ENCODE measurements at regions not wholly inside any gene's neighbourhood (a gene's known extent, or its start where the extent isn't known, plus 50 kb on each side); places are given as distances from the start of the nearest gene placed in this dataset.

GRCh38 chr1:229981736-229982135, 85.3 kb upstream of the GALNT2 start:
- no peak overlapping the region for H3K4me3 ChIP-seq (ENCODE audit: low read depth, low read length)
- no peak for TF ChIP-seq CTCF (IDR thresholded peaks at IDR 0.05; ENCODE audit: borderline replicate concordance, insufficient read depth, low read depth, low read length)

DNA sequence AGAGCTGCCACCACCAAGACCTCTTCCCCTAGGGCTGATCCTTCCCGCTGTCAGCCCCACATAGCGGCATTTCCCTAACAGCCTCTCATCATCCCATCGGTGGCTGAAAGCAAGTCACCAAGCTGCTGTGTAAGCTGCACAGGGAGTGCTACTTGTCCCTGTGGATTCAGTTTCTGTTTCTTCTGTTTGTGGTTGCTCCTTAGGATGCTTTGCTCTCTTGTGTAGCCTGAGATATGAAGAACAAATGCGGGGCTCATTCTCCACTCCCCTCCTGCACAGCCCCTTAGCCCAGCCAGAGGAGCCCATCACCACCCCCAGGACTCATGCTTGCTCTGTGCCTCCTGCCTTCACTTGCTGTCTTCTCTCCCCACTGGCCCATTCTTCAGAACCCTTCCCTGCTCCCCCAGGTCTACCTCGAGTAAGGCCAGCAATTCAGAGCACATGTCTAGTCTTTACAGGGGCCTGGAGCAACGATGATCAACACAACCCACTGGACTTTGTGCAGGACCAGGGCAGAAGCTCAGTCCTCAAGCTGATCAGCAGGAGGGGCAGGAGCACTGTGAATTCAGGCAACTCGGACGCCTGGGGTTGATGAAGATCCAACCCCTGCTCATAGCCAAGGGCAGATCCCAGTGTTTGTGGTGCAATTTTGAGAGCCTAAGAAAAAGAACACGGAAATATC, 82.6 kb upstream of the GALNT2 start:
- no peak overlapping the region for H3K4me3 ChIP-seq (ENCODE audit: low read depth, low read length)
- no peak for TF ChIP-seq CTCF (IDR thresholded peaks at IDR 0.05; ENCODE audit: borderline replicate concordance, insufficient read depth, low read depth, low read length)

DNA sequence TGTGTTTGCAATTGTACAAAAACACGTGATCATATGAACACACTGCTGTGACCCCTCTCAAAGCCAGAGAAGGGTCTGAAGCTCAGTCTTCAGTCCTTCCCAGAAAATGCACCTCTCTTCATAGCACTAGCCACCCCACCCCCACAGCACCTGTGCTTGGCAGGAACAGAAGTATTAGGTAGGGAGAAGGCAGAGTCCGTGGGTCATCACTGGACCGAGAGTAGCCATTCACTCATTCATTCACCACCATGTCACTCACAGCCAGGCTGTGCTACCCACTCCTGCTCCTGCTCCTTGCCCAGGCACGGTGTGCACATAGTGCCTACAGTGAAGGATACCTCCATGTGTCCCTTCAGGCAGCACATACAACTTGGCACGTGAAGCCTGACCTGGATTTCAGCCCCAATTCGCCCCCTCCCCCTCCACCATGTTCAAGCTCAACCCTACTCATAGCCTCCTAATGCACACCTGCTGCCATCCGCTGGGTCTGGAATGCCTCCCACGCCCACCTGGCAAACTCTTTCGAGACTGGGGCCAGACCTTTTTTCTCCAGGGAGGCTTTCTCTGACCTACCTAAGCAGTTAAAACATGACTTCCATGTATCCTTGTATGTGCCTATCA, 81.9 kb upstream of the GALNT2 start:
- no peak overlapping the region for H3K4me3 ChIP-seq (ENCODE audit: low read depth, low read length)
- no peak for TF ChIP-seq CTCF (IDR thresholded peaks at IDR 0.05; ENCODE audit: borderline replicate concordance, insufficient read depth, low read depth, low read length)

DNA sequence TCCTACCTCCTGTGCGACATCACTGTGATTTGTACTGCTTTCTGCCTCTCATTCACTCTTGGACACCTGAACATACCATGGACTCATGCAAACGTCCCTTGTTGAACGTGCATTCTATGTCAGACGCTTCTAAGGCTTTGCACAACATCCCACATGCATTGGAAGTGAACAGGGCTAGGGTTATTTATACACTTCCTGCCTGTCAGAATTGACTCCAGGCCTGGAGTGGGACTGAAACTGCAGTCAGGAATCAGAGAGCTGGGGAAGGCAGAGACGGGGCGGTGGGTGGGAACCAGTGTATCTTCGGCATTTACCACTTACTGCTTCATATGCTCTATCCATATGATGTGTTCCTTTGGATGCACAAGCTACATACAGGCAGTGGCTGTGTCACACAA, 81.4 kb upstream of the GALNT2 start:
- no peak for TF ChIP-seq CTCF (IDR thresholded peaks at IDR 0.05; ENCODE audit: borderline replicate concordance, insufficient read depth, low read depth, low read length)
- no peak overlapping the region for H3K4me3 ChIP-seq (ENCODE audit: low read depth, low read length)

- no peak overlapping the region for H3K4me3 ChIP-seq (ENCODE audit: low read depth, low read length)
- TF ChIP-seq CTCF (IDR thresholded peaks at IDR 0.05; ENCODE audit: borderline replicate concordance, insufficient read depth, low read depth, low read length): no peak
Observed at GRCh38 chr1:229986737-229987337, 80.2 kb upstream of the GALNT2 start.

GRCh38 chr1:229987953-229988352, 79.1 kb upstream of the GALNT2 start:
- no peak for TF ChIP-seq CTCF (IDR thresholded peaks at IDR 0.05; ENCODE audit: borderline replicate concordance, insufficient read depth, low read depth, low read length)
- H3K4me3 ChIP-seq (ENCODE audit: low read depth, low read length): no peak overlapping the region

GRCh38 chr1:229988534-229988933, 78.5 kb upstream of the GALNT2 start:
- no peak overlapping the region for H3K4me3 ChIP-seq (ENCODE audit: low read depth, low read length)

More at GRCh38 chr1:229988534-229988933, 78.5 kb upstream of the GALNT2 start:
- TF ChIP-seq CTCF (IDR thresholded peaks at IDR 0.05; ENCODE audit: borderline replicate concordance, insufficient read depth, low read depth, low read length): no peak
